Upper lobe of left lung (tissue), 4 donors: ENCODE measurements at regions not wholly inside any gene's neighbourhood (a gene's known extent, or its start where the extent isn't known, plus 50 kb on each side); places are given as distances from the start of the nearest gene placed in this dataset.

Experiments
- POLR2A ChIP-seq, 4 donors: fragments of 450-650 bp; IDR thresholded peaks; one replicate each; pipeline ENCODE4 v1.5.1; 2016 to 2017; ENCODE audit warnings: antibody characterized with exemption in 4 of 4, mild to moderate bottlenecking in 2 of 4
- TF ChIP-seq, protein P1 (sequence below), 6 experiments: fragments of 450-650 bp in 4 of 6; fragments of 200-600 bp in 2 of 6; sonication (generic) in 2 of 6; IDR thresholded peaks; one replicate each; pipeline ENCODE4 v1.5.1; 2016 to 2019; ENCODE audit warnings: antibody characterized with exemption in 6 of 6

DNA sequence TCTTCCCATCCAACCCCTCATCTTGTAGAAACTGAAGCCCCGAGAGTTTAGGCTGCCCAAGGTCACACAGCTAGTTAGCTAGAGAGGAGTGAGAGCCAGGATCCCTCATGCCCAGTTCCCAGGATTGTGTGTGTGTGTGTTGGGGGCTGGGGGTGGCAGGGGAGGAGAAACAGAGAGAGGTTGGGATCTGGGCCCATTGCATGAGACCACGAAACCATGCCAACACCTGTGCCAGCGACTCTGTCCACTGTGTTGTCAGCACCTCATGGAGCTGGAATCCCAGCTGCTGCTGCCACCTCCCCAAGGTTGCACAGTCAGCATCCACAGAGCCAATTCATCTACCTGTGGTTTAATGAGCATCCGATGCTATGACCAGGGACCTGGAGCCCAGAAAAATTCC, 115.4 kb upstream of the ZC3H12A start:
- TF ChIP-seq, protein P1, sequence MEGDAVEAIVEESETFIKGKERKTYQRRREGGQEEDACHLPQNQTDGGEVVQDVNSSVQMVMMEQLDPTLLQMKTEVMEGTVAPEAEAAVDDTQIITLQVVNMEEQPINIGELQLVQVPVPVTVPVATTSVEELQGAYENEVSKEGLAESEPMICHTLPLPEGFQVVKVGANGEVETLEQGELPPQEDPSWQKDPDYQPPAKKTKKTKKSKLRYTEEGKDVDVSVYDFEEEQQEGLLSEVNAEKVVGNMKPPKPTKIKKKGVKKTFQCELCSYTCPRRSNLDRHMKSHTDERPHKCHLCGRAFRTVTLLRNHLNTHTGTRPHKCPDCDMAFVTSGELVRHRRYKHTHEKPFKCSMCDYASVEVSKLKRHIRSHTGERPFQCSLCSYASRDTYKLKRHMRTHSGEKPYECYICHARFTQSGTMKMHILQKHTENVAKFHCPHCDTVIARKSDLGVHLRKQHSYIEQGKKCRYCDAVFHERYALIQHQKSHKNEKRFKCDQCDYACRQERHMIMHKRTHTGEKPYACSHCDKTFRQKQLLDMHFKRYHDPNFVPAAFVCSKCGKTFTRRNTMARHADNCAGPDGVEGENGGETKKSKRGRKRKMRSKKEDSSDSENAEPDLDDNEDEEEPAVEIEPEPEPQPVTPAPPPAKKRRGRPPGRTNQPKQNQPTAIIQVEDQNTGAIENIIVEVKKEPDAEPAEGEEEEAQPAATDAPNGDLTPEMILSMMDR (IDR thresholded peaks at IDR 0.05) = no peak
- no peak for TF ChIP-seq POLR2A (IDR thresholded peaks at IDR 0.05)
